Vagina (tissue), 2 donors: ENCODE measurements at regions not wholly inside any gene's neighbourhood (a gene's known extent, or its start where the extent isn't known, plus 50 kb on each side); places are given as distances from the start of the nearest gene placed in this dataset.

Source experiments
- DNase-seq, 2 donors: peaks; one replicate each; pipeline ENCODE4 v3.0.0-alpha.2; 2017; ENCODE audit errors: extremely low spot score in 2 of 2
- H3K27ac ChIP-seq: fragments of 200-600 bp; sonication (generic); one replicate; pipeline ENCODE4 v1.5.1; 2019
- H3K27me3 ChIP-seq: fragments of 200-600 bp; sonication (generic); one replicate; pipeline ENCODE4 v1.5.1; 2019
- H3K36me3 ChIP-seq, 2 donors: fragments of 200-600 bp; sonication (generic); one replicate each; pipeline ENCODE4 v1.5.1; 2017 to 2019
- H3K4me1 ChIP-seq: fragments of 200-600 bp; sonication (generic); one replicate; pipeline ENCODE4 v1.5.1; 2019
- H3K4me3 ChIP-seq, 2 donors: fragments of 200-600 bp; sonication (generic); 1 replicate in 1 of 2; 2 replicates in 1 of 2; pipeline ENCODE4 v1.5.1; 2016 to 2019
- H3K9me3 ChIP-seq: fragments of 200-600 bp; sonication (generic); one replicate; pipeline ENCODE4 v1.5.1; 2019
- POLR2A ChIP-seq, 2 donors: fragments of 450-650 bp; IDR thresholded peaks; one replicate each; pipeline ENCODE4 v1.6.1; 2017; ENCODE audit warnings: antibody characterized with exemption in 2 of 2, mild to moderate bottlenecking in 2 of 2, moderate library complexity in 2 of 2
- POLR2AphosphoS5 ChIP-seq, 2 donors: sonication (generic); formaldehyde crosslinking; IDR thresholded peaks; one replicate each; pipeline ENCODE4 v1.9.0; 2017; ENCODE audit warnings: antibody characterized with exemption in 2 of 2, mild to moderate bottlenecking in 2 of 2, low read depth in 1 of 2; ENCODE audit not compliant: insufficient read depth in 1 of 2
- intact Hi-C: fragments of 100-400 bp; cut with DNase I; formaldehyde crosslinking; loops from one replicate; pipeline ENCODE4 v1.15.1; 2023
- TF ChIP-seq, protein P1 (sequence below), 3 experiments: fragments of 450-650 bp in 2 of 3; fragments of 200-600 bp in 1 of 3; sonication (generic) in 1 of 3; IDR thresholded peaks; one replicate each; pipeline ENCODE4 v1.5.1; 2017 to 2019; ENCODE audit warnings: antibody characterized with exemption in 3 of 3, mild to moderate bottlenecking in 2 of 3, moderate library complexity in 2 of 3

DNA sequence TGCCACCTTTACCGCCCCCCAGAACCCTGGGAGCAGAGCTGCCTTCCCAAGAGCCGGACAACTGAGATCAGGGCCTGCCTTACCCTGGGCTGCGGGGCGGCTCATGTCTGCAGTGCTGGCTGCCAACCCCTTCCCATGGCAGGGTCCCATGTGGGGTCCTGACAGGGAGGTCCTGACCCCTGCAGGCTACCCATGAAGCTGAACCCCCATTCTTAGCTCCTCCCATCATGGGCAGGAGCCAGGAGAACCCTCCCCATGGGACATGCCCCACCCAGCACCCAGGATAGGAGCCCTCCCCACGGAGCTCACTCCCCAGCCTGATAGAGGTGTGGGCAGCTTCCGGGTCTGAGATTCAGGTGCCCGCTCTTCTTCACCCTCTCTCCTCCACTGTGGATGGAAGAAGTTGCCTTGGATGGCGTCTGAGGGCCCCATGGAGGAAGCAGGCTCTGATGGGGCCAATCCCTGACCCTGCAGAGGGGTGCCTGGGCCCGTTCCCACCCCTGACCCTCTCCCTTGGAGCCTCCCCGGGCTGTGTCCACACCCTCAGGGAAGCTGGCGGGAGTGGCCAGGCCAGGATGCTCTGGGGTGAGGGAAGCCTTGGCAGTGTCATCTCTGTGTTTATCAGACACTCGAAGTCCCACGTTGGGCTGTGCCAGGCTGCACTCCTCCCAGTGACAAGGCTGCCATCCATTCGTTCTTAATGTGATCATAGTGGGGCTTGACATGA is 1508.2 kb downstream of the BRD1 start:
- no peaks in the 10 kb centered on the region for H3K4me1 ChIP-seq
- TF ChIP-seq POLR2AphosphoS5 (IDR thresholded peaks at IDR 0.05; ENCODE audit: insufficient read depth in 1 of 2, low read depth in 1 of 2) = no peak
- TF ChIP-seq, protein P1, sequence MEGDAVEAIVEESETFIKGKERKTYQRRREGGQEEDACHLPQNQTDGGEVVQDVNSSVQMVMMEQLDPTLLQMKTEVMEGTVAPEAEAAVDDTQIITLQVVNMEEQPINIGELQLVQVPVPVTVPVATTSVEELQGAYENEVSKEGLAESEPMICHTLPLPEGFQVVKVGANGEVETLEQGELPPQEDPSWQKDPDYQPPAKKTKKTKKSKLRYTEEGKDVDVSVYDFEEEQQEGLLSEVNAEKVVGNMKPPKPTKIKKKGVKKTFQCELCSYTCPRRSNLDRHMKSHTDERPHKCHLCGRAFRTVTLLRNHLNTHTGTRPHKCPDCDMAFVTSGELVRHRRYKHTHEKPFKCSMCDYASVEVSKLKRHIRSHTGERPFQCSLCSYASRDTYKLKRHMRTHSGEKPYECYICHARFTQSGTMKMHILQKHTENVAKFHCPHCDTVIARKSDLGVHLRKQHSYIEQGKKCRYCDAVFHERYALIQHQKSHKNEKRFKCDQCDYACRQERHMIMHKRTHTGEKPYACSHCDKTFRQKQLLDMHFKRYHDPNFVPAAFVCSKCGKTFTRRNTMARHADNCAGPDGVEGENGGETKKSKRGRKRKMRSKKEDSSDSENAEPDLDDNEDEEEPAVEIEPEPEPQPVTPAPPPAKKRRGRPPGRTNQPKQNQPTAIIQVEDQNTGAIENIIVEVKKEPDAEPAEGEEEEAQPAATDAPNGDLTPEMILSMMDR (IDR thresholded peaks at IDR 0.05) = no peak
- TF ChIP-seq POLR2A (IDR thresholded peaks at IDR 0.05) = no peak
- no peaks in the 10 kb centered on the region for H3K27me3 ChIP-seq
- no peak overlapping the region for H3K4me3 ChIP-seq
- H3K36me3 ChIP-seq = no peaks in the 10 kb centered on the region
- intact Hi-C loops = no loop called here
- no peak overlapping the region for H3K27ac ChIP-seq
- no peak for DNase-seq
- no peaks in the 10 kb centered on the region for H3K9me3 ChIP-seq

- DNase-seq = no peak
- TF ChIP-seq POLR2A (IDR thresholded peaks at IDR 0.05) (no peak), POLR2AphosphoS5 (IDR thresholded peaks at IDR 0.05; ENCODE audit: insufficient read depth in 1 of 2, low read depth in 1 of 2) (no peak)
- TF ChIP-seq, protein P1 (IDR thresholded peaks at IDR 0.05) = no peak
- no peaks in the 10 kb centered on the region for H3K36me3 ChIP-seq
- no peaks in the 10 kb centered on the region for H3K9me3 ChIP-seq
- H3K4me1 ChIP-seq = no peaks in the 10 kb centered on the region
- H3K27ac ChIP-seq = no peak overlapping the region
- no peaks in the 10 kb centered on the region for H3K27me3 ChIP-seq
- H3K4me3 ChIP-seq = no peak overlapping the region
- intact Hi-C loops = no loop called here
Measured at GRCh38 chr22:48318575-48319320, 1508.9 kb downstream of the BRD1 start.

GRCh38 chr22:48318173-48318572 is 1509.5 kb downstream of the BRD1 start:
- Histone ChIP-seq H3K27me3 (no peaks in the 10 kb centered on the region), H3K4me1 (no peaks in the 10 kb centered on the region), H3K36me3 (no peaks in the 10 kb centered on the region), H3K9me3 (no peaks in the 10 kb centered on the region), H3K4me3 (no peak overlapping the region), H3K27ac (no peak overlapping the region)
- DNase-seq = no peak
- intact Hi-C loops = no loop called here
- TF ChIP-seq POLR2A (IDR thresholded peaks at IDR 0.05) (no peak), POLR2AphosphoS5 (IDR thresholded peaks at IDR 0.05; ENCODE audit: insufficient read depth in 1 of 2, low read depth in 1 of 2) (no peak)
- TF ChIP-seq, protein P1 (IDR thresholded peaks at IDR 0.05) = no peak

DNA sequence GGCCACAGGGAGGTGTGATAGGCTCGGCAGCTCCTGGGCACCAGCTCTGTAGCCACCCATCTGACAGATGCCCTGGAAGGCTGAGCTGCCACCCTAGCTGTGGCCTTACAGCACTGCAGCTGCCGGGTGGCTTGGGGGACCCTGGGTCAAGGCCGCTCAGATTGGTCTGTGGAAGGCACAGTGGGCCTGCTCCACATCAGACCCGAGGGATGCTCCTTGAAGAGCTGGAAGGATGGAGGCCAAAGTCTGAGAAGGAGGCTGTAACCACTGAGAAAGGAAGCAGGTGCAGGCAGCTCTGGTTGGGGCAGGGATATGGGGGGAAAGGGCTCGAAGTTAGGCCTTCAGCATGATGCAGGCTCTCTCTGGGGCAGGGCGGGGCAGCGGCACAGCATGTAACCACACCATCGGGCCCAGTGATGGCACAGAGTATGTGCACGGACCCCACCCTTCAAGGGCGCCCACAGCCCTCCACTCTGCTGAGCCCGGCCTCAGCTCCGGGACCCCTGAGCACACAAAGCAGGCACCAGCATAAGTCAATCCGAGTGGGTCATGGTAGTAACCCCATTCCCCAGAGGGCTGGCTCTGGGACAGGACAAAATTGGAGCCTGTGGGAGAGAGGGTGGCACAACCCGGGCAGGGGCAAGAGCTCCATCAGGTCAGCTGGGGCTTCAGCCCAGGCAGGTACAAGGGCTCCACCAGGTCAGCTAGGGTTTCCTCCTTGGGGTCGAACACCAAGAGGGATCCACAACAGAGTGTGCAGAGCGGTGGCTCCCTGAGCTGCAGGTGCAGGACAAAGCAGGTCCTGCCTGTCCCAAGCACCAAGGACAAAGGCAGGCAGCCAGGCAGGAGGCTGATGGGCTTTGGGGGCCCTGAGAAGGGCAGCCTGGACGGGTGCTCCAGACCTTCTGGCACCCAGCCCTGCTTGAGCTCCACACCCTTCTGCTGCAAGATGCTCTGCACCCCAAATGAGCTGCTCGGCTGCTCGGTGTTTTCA is 1511.1 kb downstream of the BRD1 start:
- no peaks in the 10 kb centered on the region for H3K4me1 ChIP-seq
- no peak for TF ChIP-seq POLR2AphosphoS5 (IDR thresholded peaks at IDR 0.05; ENCODE audit: insufficient read depth in 1 of 2, low read depth in 1 of 2)
- TF ChIP-seq, protein P1 (IDR thresholded peaks at IDR 0.05) = no peak
- TF ChIP-seq POLR2A (IDR thresholded peaks at IDR 0.05) = no peak
- H3K36me3 ChIP-seq = no peaks in the 10 kb centered on the region
- no peaks in the 10 kb centered on the region for H3K27me3 ChIP-seq
- intact Hi-C loops = no loop called here
- DNase-seq = no peak
- H3K4me3 ChIP-seq = no peak overlapping the region
- H3K9me3 ChIP-seq = no peaks in the 10 kb centered on the region
- H3K27ac ChIP-seq = no peak overlapping the region
